ENCODE measurements at regions not wholly inside any gene's neighbourhood (a gene's known extent, or its start where the extent isn't known, plus 50 kb on each side); places are given as distances from the start of the nearest gene placed in this dataset.

GRCh38 chr4:112857461-112857860 lies 192.0 kb upstream of the ANK2 start:
- no peaks in the 10 kb centered on the region for H4K20me1 ChIP-seq (ENCODE audit: insufficient read depth, low read length)
- TF ChIP-seq CTCF (IDR thresholded peaks at IDR 0.05; ENCODE audit: extremely low read depth, low read depth, low read length): no peak
- peaks cover 9% of the 10 kb centered on the region for H3K4me1 ChIP-seq (ENCODE audit: insufficient read depth, low read length)
- H3K36me3 ChIP-seq (ENCODE audit: insufficient read depth, low read length): no peaks in the 10 kb centered on the region
- no peak overlapping the region for H2AFZ ChIP-seq (ENCODE audit: low read length)
- no peaks in the 10 kb centered on the region for H3K79me2 ChIP-seq (ENCODE audit: insufficient read depth, low read length)
- no peak overlapping the region for H3K4me3 ChIP-seq (ENCODE audit: insufficient read depth, low read length)
- no peaks in the 10 kb centered on the region for H3K9me3 ChIP-seq (ENCODE audit: low read depth, low read length)
- H3K4me2 ChIP-seq (ENCODE audit: insufficient read depth, low read length): no peak overlapping the region
- H3K27ac ChIP-seq (ENCODE audit: low read depth, low read length): no peak overlapping the region
- peak; percentile 74 for DNase-seq (ENCODE audit: insufficient read length, low spot score, missing footprints)
- H3K27me3 ChIP-seq (ENCODE audit: insufficient read depth, low read length): no peaks in the 10 kb centered on the region

GRCh38 chr4:112858751-112859150 lies 190.7 kb upstream of the ANK2 start:
- H3K27ac ChIP-seq (ENCODE audit: low read depth, low read length): no peak overlapping the region
- no peak for TF ChIP-seq CTCF (IDR thresholded peaks at IDR 0.05; ENCODE audit: extremely low read depth, low read depth, low read length)
- no peaks in the 10 kb centered on the region for H3K79me2 ChIP-seq (ENCODE audit: insufficient read depth, low read length)
- H3K9me3 ChIP-seq (ENCODE audit: low read depth, low read length): no peaks in the 10 kb centered on the region
- no peak overlapping the region for H2AFZ ChIP-seq (ENCODE audit: low read length)
- H3K27me3 ChIP-seq (ENCODE audit: insufficient read depth, low read length): no peaks in the 10 kb centered on the region
- H3K36me3 ChIP-seq (ENCODE audit: insufficient read depth, low read length): no peaks in the 10 kb centered on the region
- H4K20me1 ChIP-seq (ENCODE audit: insufficient read depth, low read length): no peaks in the 10 kb centered on the region
- no peak overlapping the region for H3K4me3 ChIP-seq (ENCODE audit: insufficient read depth, low read length)
- H3K4me2 ChIP-seq (ENCODE audit: insufficient read depth, low read length): no peak overlapping the region
- DNase-seq (ENCODE audit: insufficient read length, low spot score, missing footprints): no peak
- peaks cover 9% of the 10 kb centered on the region for H3K4me1 ChIP-seq (ENCODE audit: insufficient read depth, low read length)

GRCh38 chr4:112859456-112860184 lies 189.8 kb upstream of the ANK2 start:
- no peak for TF ChIP-seq CTCF (IDR thresholded peaks at IDR 0.05; ENCODE audit: extremely low read depth, low read depth, low read length)
- no peak for DNase-seq (ENCODE audit: insufficient read length, low spot score, missing footprints)
- Histone ChIP-seq H3K27ac (ENCODE audit: low read depth, low read length) (no peak overlapping the region), H3K27me3 (ENCODE audit: insufficient read depth, low read length) (no peaks in the 10 kb centered on the region), H3K4me2 (ENCODE audit: insufficient read depth, low read length) (no peak overlapping the region), H3K9me3 (ENCODE audit: low read depth, low read length) (no peaks in the 10 kb centered on the region), H3K4me1 (ENCODE audit: insufficient read depth, low read length) (peaks cover 9% of the 10 kb centered on the region), H4K20me1 (ENCODE audit: insufficient read depth, low read length) (no peaks in the 10 kb centered on the region), H3K79me2 (ENCODE audit: insufficient read depth, low read length) (no peaks in the 10 kb centered on the region), H3K36me3 (ENCODE audit: insufficient read depth, low read length) (no peaks in the 10 kb centered on the region), H2AFZ (ENCODE audit: low read length) (no peak overlapping the region), H3K4me3 (ENCODE audit: insufficient read depth, low read length) (no peak overlapping the region)

GRCh38 chr4:112860830-112861690 lies 188.4 kb upstream of the ANK2 start:
- no peak overlapping the region for H3K4me2 ChIP-seq (ENCODE audit: insufficient read depth, low read length)
- TF ChIP-seq CTCF (IDR thresholded peaks at IDR 0.05; ENCODE audit: extremely low read depth, low read depth, low read length): no peak
- no peak overlapping the region for H3K4me3 ChIP-seq (ENCODE audit: insufficient read depth, low read length)
- H3K27me3 ChIP-seq (ENCODE audit: insufficient read depth, low read length): no peaks in the 10 kb centered on the region
- H3K27ac ChIP-seq (ENCODE audit: low read depth, low read length): no peak overlapping the region
- no peaks in the 10 kb centered on the region for H3K79me2 ChIP-seq (ENCODE audit: insufficient read depth, low read length)
- H3K9me3 ChIP-seq (ENCODE audit: low read depth, low read length): no peaks in the 10 kb centered on the region
- H3K36me3 ChIP-seq (ENCODE audit: insufficient read depth, low read length): no peaks in the 10 kb centered on the region
- H4K20me1 ChIP-seq (ENCODE audit: insufficient read depth, low read length): no peaks in the 10 kb centered on the region
- no peak for DNase-seq (ENCODE audit: insufficient read length, low spot score, missing footprints)
- H2AFZ ChIP-seq (ENCODE audit: low read length): no peak overlapping the region
- peaks cover 9% of the 10 kb centered on the region for H3K4me1 ChIP-seq (ENCODE audit: insufficient read depth, low read length)
